CD4-positive, alpha-beta T cell treated with Interleukin-17A for 1 hour (primary cell): ENCODE measurements at regions not wholly inside any gene's neighbourhood (a gene's known extent, or its start where the extent isn't known, plus 50 kb on each side); places are given as distances from the start of the nearest gene placed in this dataset.

Experiments used
- DNase-seq: peaks from one replicate; pipeline ENCODE4 v3.0.0-alpha.2; 2020

- DNase-seq, result no peak
Observed at GRCh38 chr5:98643569-98643968, 129.9 kb upstream of the RGMB start.

- DNase-seq, result no peak
Observed at GRCh38 chr5:98651715-98652114, 121.7 kb upstream of the RGMB start.

GRCh38 chr5:98656125-98656795 is 117.2 kb upstream of the RGMB start:
- DNase-seq, result no peak

GRCh38 chr5:98656796-98657195 is 116.7 kb upstream of the RGMB start:
- DNase-seq, result no peak

- no peak for DNase-seq
Observed at GRCh38 chr5:98657559-98657958, 115.9 kb upstream of the RGMB start.

- DNase-seq, result no peak
Observed at GRCh38 chr5:98663521-98663920, 109.9 kb upstream of the RGMB start.

GRCh38 chr5:98664736-98665135 is 108.7 kb upstream of the RGMB start:
- DNase-seq, result no peak

- DNase-seq, result no peak
Observed at GRCh38 chr5:98679963-98680362, 93.5 kb upstream of the RGMB start.

GRCh38 chr5:98690002-98690401 is 83.5 kb upstream of the RGMB start:
- no peak for DNase-seq

GRCh38 chr5:98694902-98695301 is 78.6 kb upstream of the RGMB start:
- no peak for DNase-seq

- no peak for DNase-seq
Observed at GRCh38 chr5:98698359-98698758, 75.1 kb upstream of the RGMB start.

- no peak for DNase-seq
Observed at GRCh38 chr5:98700730-98701129, 72.7 kb upstream of the RGMB start.

GRCh38 chr5:98705841-98706240 is 67.6 kb upstream of the RGMB start:
- no peak for DNase-seq

GRCh38 chr5:98709681-98710080 is 63.8 kb upstream of the RGMB start:
- DNase-seq, result no peak

- no peak for DNase-seq
Observed at GRCh38 chr5:98713027-98713426, 60.4 kb upstream of the RGMB start.

- DNase-seq, result no peak
Observed at GRCh38 chr5:98713856-98714255, 59.6 kb upstream of the RGMB start.

GRCh38 chr5:98714710-98715288 is 58.7 kb upstream of the RGMB start:
- DNase-seq, result no peak

- DNase-seq, result no peak
Observed at GRCh38 chr5:98721231-98721928, 52.1 kb upstream of the RGMB start.

GRCh38 chr5:98722188-98722587 is 51.3 kb upstream of the RGMB start:
- no peak for DNase-seq

GRCh38 chr5:98723061-98723460 is 50.4 kb upstream of the RGMB start:
- no peak for DNase-seq
